GM06990 (cell line): ENCODE measurements at regions not wholly inside any gene's neighbourhood (a gene's known extent, or its start where the extent isn't known, plus 50 kb on each side); places are given as distances from the start of the nearest gene placed in this dataset.

ENCODE experiments used
- DNase-seq: peaks from one replicate; pipeline ENCODE4 v3.0.0-alpha.2; 2011; ENCODE audit not compliant: insufficient read length; ENCODE audit errors: extremely low read depth
- H3K27me3 ChIP-seq: replicated peaks from 2 replicates; pipeline ENCODE4 v1.6.0; 2011; ENCODE audit warnings: low read length; ENCODE audit not compliant: control insufficient read depth, insufficient read depth
- H3K36me3 ChIP-seq: 2 replicates; pipeline ENCODE4 v1.5.1; 2011; ENCODE audit warnings: low read length; ENCODE audit not compliant: control insufficient read depth, insufficient read depth
- H3K4me3 ChIP-seq: replicated peaks from 2 replicates; pipeline ENCODE4 v1.5.1; 2011; ENCODE audit warnings: low read depth, mild to moderate bottlenecking, control low read depth, low read length
- CTCF ChIP-seq: IDR thresholded peaks from 2 replicates; pipeline ENCODE4 v1.5.1; 2011; ENCODE audit warnings: low read length, control low read depth, mild to moderate bottlenecking, inconsistent platforms; ENCODE audit not compliant: insufficient read depth, poor library complexity, severe bottlenecking

- Histone ChIP-seq H3K27me3 (no peaks in the 10 kb centered on the region), H3K4me3 (no peak overlapping the region), H3K36me3 (no peaks in the 10 kb centered on the region)
- no peak for DNase-seq
- no peak for TF ChIP-seq CTCF
Measured at GRCh38 chr4:14254926-14255325, 627.4 kb upstream of the BOD1L1 start.

- TF ChIP-seq CTCF, result no peak
- no peak for DNase-seq
Measured at GRCh38 chr4:14257903-14258302, 630.4 kb upstream of the BOD1L1 start.

GRCh38 chr4:14259936-14260335 is 632.4 kb upstream of the BOD1L1 start:
- H3K36me3 ChIP-seq, result no peaks in the 10 kb centered on the region
- DNase-seq, result no peak
- H3K27me3 ChIP-seq, result no peaks in the 10 kb centered on the region
- H3K4me3 ChIP-seq, result no peak overlapping the region
- no peak for TF ChIP-seq CTCF

More at GRCh38 chr4:14257903-14258302, 630.4 kb upstream of the BOD1L1 start:
- Histone ChIP-seq H3K36me3 (no peaks in the 10 kb centered on the region), H3K27me3 (no peaks in the 10 kb centered on the region), H3K4me3 (no peak overlapping the region)

GRCh38 chr4:14260591-14260990 is 633.1 kb upstream of the BOD1L1 start:
- Histone ChIP-seq H3K4me3 (no peak overlapping the region), H3K36me3 (no peaks in the 10 kb centered on the region), H3K27me3 (no peaks in the 10 kb centered on the region)
- no peak for DNase-seq
- no peak for TF ChIP-seq CTCF

GRCh38 chr4:14262221-14262620 is 634.7 kb upstream of the BOD1L1 start:
- Histone ChIP-seq H3K36me3 (no peaks in the 10 kb centered on the region), H3K27me3 (no peaks in the 10 kb centered on the region), H3K4me3 (no peak overlapping the region)
- TF ChIP-seq CTCF, result no peak
- DNase-seq, result no peak

- H3K27me3 ChIP-seq, result no peaks in the 10 kb centered on the region
- DNase-seq, result no peak
- H3K36me3 ChIP-seq, result no peaks in the 10 kb centered on the region
- H3K4me3 ChIP-seq, result no peak overlapping the region
- no peak for TF ChIP-seq CTCF
Measured at GRCh38 chr4:14264437-14264836, 636.9 kb upstream of the BOD1L1 start.
